Activated naive CD4-positive, alpha-beta T cell treated with anti-CD3 and anti-CD28 coated beads, Interleukin-2, amount 10 ng/mL, durations not matched to agents 7 days and 5 days (primary cell): ENCODE measurements at regions not wholly inside any gene's neighbourhood (a gene's known extent, or its start where the extent isn't known, plus 50 kb on each side); places are given as distances from the start of the nearest gene placed in this dataset.
"Not testable (repeated sequence)": the region's sequence is repeated elsewhere in the genome, so short reads cannot be mapped to it uniquely, and the experiment has no call there.

Experiments
- CTCF ChIA-PET: fragments of 350-600 bp; sonication (Branson Sonifier 250); formaldehyde crosslinking; loops from one replicate; lab custom pipeline; 2021; ENCODE audit warnings: antibody characterized with exemption; lab: Charles Lee
- DNase-seq: peaks from one replicate; pipeline ENCODE4 v3.0.0-alpha.2; 2020
- H3K27ac Mint-ChIP-seq: one replicate; pipeline ENCODE4 v1.8.0; 2021; ENCODE audit warnings: mild to moderate bottlenecking, moderate library complexity, mixed read lengths
- H3K27me3 Mint-ChIP-seq: one replicate; pipeline ENCODE4 v1.8.0; 2021; ENCODE audit warnings: mild to moderate bottlenecking, mixed read lengths
- H3K36me3 Mint-ChIP-seq: one replicate; pipeline ENCODE4 v1.8.0; 2021; ENCODE audit warnings: mixed read lengths
- H3K4me1 Mint-ChIP-seq: one replicate; pipeline ENCODE4 v1.8.0; 2021; ENCODE audit warnings: mixed read lengths
- H3K4me3 Mint-ChIP-seq: one replicate; pipeline ENCODE4 v1.8.0; 2021; ENCODE audit warnings: mild to moderate bottlenecking, moderate library complexity, mixed read lengths
- H3K9me3 Mint-ChIP-seq: one replicate; pipeline ENCODE4 v1.8.0; 2021; ENCODE audit warnings: mixed read lengths

- no peaks in the 10 kb centered on the region for H3K27me3 Mint-ChIP-seq
Observed at GRCh38 chr7:113371416-113372043, 253.2 kb upstream of the SMIM30 start.

GRCh38 chr7:113370910-113371309, 252.6 kb upstream of the SMIM30 start:
- H3K4me3 Mint-ChIP-seq: no peak overlapping the region
- H3K36me3 Mint-ChIP-seq: no peaks in the 10 kb centered on the region
- no peak overlapping the region for H3K27ac Mint-ChIP-seq
- H3K9me3 Mint-ChIP-seq: no peaks in the 10 kb centered on the region
- no peaks in the 10 kb centered on the region for H3K27me3 Mint-ChIP-seq
- H3K4me1 Mint-ChIP-seq: no peaks in the 10 kb centered on the region
- CTCF ChIA-PET: no interaction called here
- no peak for DNase-seq

More at GRCh38 chr7:113371416-113372043, 253.2 kb upstream of the SMIM30 start:
- CTCF ChIA-PET: no interaction called here
- H3K9me3 Mint-ChIP-seq: no peaks in the 10 kb centered on the region
- no peak overlapping the region for H3K4me3 Mint-ChIP-seq
- no peaks in the 10 kb centered on the region for H3K4me1 Mint-ChIP-seq
- DNase-seq: no peak
- no peaks in the 10 kb centered on the region for H3K36me3 Mint-ChIP-seq
- H3K27ac Mint-ChIP-seq: no peak overlapping the region

- Mint-ChIP-seq H3K4me1 (no peaks in the 10 kb centered on the region), H3K27ac (no peak overlapping the region), H3K36me3 (no peaks in the 10 kb centered on the region), H3K27me3 (no peaks in the 10 kb centered on the region), H3K9me3 (no peaks in the 10 kb centered on the region), H3K4me3 (no peak overlapping the region)
- no peak for DNase-seq
- CTCF ChIA-PET: no interaction called here
Observed at GRCh38 chr7:113368256-113368655, 249.9 kb upstream of the SMIM30 start.

GRCh38 chr7:113367041-113367586, 248.8 kb upstream of the SMIM30 start:
- Mint-ChIP-seq H3K4me3 (no peak overlapping the region), H3K36me3 (no peaks in the 10 kb centered on the region), H3K27ac (no peak overlapping the region), H3K4me1 (no peaks in the 10 kb centered on the region), H3K9me3 (no peaks in the 10 kb centered on the region), H3K27me3 (no peaks in the 10 kb centered on the region)
- CTCF ChIA-PET: no interaction called here
- DNase-seq: no peak

GRCh38 chr7:113366122-113366521, 247.8 kb upstream of the SMIM30 start:
- no peak for DNase-seq
- CTCF ChIA-PET: no interaction called here
- no peak overlapping the region for H3K4me3 Mint-ChIP-seq
- no peaks in the 10 kb centered on the region for H3K9me3 Mint-ChIP-seq
- H3K4me1 Mint-ChIP-seq: no peaks in the 10 kb centered on the region
- no peak overlapping the region for H3K27ac Mint-ChIP-seq
- no peaks in the 10 kb centered on the region for H3K27me3 Mint-ChIP-seq
- no peaks in the 10 kb centered on the region for H3K36me3 Mint-ChIP-seq

DNA sequence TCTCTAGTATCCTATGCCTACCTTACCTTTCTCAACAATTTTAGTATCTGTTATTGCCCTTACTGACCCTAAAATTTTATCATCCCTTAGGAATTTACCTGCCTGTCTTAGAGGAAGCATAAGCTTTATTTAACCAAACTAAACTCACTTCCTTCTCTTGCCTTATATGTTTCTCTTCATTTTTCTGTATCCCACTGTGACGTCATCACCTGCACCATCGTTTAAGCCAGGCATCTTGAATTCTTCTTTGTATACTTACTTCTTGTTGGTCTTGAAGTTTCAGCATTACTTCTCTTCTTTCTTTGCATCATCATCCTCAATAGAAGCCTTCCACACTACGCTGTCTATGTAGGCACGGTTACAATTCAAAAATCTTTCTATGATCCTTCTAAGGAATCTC, 231.0 kb upstream of the SMIM30 start:
- no peaks in the 10 kb centered on the region for H3K4me1 Mint-ChIP-seq
- DNase-seq: no peak
- H3K36me3 Mint-ChIP-seq: no peaks in the 10 kb centered on the region
- H3K27ac Mint-ChIP-seq: no peak overlapping the region
- no peaks in the 10 kb centered on the region for H3K27me3 Mint-ChIP-seq
- CTCF ChIA-PET: interaction anchor here (0.9 kb wide), 1 partner anchor 12 kb away, joined by 5 read pairs; no protein-coding TSS in a partner anchor
- H3K4me3 Mint-ChIP-seq: no peak overlapping the region
- peaks cover 2% of the 10 kb centered on the region for H3K9me3 Mint-ChIP-seq

GRCh38 chr7:113339661-113340060, 221.3 kb upstream of the SMIM30 start:
- Mint-ChIP-seq H3K4me1 (no peaks in the 10 kb centered on the region), H3K4me3 (no peak overlapping the region), H3K36me3 (no peaks in the 10 kb centered on the region), H3K9me3 (no peaks in the 10 kb centered on the region), H3K27ac (no peak overlapping the region), H3K27me3 (no peaks in the 10 kb centered on the region)
- DNase-seq: no peak
- CTCF ChIA-PET: no interaction called here

DNA sequence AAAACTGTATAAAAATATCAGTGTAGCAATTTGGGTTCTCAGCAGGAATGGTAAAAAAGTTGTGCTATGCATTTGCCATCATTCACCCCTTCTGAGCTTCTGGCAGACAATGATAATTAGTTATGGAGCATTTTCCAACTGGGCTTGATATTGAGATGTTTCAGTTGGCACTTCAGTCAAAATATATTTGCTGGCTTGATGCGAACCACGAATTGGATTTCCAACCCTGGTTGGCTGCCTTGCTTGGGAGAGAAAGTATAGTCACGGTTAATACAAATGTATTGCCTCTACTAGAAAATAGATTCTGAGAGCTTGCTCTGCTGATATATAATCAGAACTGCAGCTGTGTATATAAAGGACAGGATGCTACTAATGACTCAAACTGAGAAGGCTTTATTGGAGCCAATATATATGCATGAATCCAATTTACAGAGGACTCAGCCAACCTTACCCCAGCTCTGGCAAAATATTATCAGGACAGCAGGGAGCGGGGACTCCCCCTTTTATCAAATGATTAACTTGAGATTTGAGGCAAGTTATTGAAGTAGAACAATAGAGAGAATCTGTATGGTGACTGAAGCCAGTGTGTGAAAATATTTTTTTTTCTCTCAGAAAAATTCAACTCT, 219.8 kb upstream of the SMIM30 start:
- H3K27me3 Mint-ChIP-seq: no peaks in the 10 kb centered on the region
- H3K4me3 Mint-ChIP-seq: no peak overlapping the region
- DNase-seq: no peak
- no peak overlapping the region for H3K27ac Mint-ChIP-seq
- H3K9me3 Mint-ChIP-seq: no peaks in the 10 kb centered on the region
- no peaks in the 10 kb centered on the region for H3K4me1 Mint-ChIP-seq
- no peaks in the 10 kb centered on the region for H3K36me3 Mint-ChIP-seq
- CTCF ChIA-PET: no interaction called here

GRCh38 chr7:113336838-113337237, 218.5 kb upstream of the SMIM30 start:
- H3K4me1 Mint-ChIP-seq: not testable (repeated sequence)

GRCh38 chr7:113331155-113331898, 213.0 kb upstream of the SMIM30 start:
- Mint-ChIP-seq H3K4me1 (no peaks in the 10 kb centered on the region), H3K36me3 (no peaks in the 10 kb centered on the region), H3K9me3 (peaks cover 1% of the 10 kb centered on the region), H3K4me3 (no peak overlapping the region), H3K27ac (no peak overlapping the region), H3K27me3 (no peaks in the 10 kb centered on the region)
- no peak for DNase-seq
- CTCF ChIA-PET: no interaction called here

More at GRCh38 chr7:113336838-113337237, 218.5 kb upstream of the SMIM30 start:
- H3K4me3 Mint-ChIP-seq, H3K27me3 Mint-ChIP-seq, CTCF ChIA-PET, H3K36me3 Mint-ChIP-seq, DNase-seq, H3K9me3 Mint-ChIP-seq, H3K27ac Mint-ChIP-seq: not testable (repeated sequence)

GRCh38 chr7:113321201-113321600, 202.8 kb upstream of the SMIM30 start:
- Mint-ChIP-seq H3K36me3 (no peaks in the 10 kb centered on the region), H3K27me3 (no peaks in the 10 kb centered on the region), H3K4me1 (no peaks in the 10 kb centered on the region), H3K4me3 (no peak overlapping the region), H3K27ac (no peak overlapping the region), H3K9me3 (no peaks in the 10 kb centered on the region)
- DNase-seq: no peak
- CTCF ChIA-PET: no interaction called here

DNA sequence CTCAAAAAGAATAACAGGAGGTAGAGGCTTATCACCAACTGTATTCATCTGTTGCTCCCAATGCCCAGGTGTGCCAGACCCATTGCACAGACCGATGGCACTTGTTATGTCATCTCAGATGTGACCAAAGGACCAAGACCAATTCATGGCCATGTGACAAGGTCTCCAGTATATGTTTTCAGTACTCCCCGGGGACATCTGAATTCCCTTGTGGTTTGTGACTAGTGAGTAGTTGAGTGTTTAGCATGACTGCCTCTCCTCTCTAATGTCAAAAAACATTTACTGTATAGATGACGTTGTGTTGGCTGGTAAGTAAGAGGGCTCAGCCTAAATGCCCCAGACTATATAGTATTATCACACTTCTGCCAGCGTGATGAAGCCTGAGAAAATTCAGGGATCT, 202.1 kb upstream of the SMIM30 start:
- no peaks in the 10 kb centered on the region for H3K9me3 Mint-ChIP-seq
- no peak overlapping the region for H3K27ac Mint-ChIP-seq
- no peaks in the 10 kb centered on the region for H3K36me3 Mint-ChIP-seq
- CTCF ChIA-PET: no interaction called here
- H3K4me3 Mint-ChIP-seq: no peak overlapping the region
- no peak for DNase-seq
- H3K27me3 Mint-ChIP-seq: no peaks in the 10 kb centered on the region
- no peaks in the 10 kb centered on the region for H3K4me1 Mint-ChIP-seq

DNA sequence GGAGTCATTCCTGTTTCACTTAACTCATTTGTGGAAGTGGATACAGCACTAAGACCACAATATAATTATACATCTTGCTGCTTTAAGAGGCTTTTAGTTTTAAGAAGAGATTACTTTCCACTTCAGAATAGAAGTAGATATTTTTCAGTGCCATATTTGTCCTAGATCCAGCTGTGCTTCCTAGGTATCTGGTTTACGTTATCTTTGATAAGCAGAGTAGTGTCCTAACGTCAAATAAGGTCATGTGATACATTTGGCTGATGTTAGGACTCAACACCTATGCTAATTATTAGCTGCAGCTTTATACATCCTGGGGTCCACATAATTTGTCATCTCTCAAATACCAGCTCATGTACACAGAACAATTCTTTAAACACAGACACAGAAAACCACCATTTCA, 196.2 kb upstream of the SMIM30 start:
- H3K4me1 Mint-ChIP-seq: no peaks in the 10 kb centered on the region
- CTCF ChIA-PET: interaction anchor here (0.7 kb wide), 1 partner anchor 478 kb away, joined by 3 read pairs; no protein-coding TSS in a partner anchor
- no peaks in the 10 kb centered on the region for H3K9me3 Mint-ChIP-seq
- no peak for DNase-seq
- H3K27me3 Mint-ChIP-seq: no peaks in the 10 kb centered on the region
- no peaks in the 10 kb centered on the region for H3K36me3 Mint-ChIP-seq
- H3K4me3 Mint-ChIP-seq: no peak overlapping the region
- no peak overlapping the region for H3K27ac Mint-ChIP-seq

GRCh38 chr7:113308399-113308798, 190.0 kb upstream of the SMIM30 start:
- DNase-seq: no peak
- Mint-ChIP-seq H3K36me3 (no peaks in the 10 kb centered on the region), H3K4me3 (no peak overlapping the region), H3K27me3 (no peaks in the 10 kb centered on the region), H3K9me3 (no peaks in the 10 kb centered on the region), H3K27ac (no peak overlapping the region), H3K4me1 (no peaks in the 10 kb centered on the region)
- CTCF ChIA-PET: no interaction called here
